NCI-H2081 (cell line): ENCODE measurements at regions not wholly inside any gene's neighbourhood (a gene's known extent, or its start where the extent isn't known, plus 50 kb on each side); places are given as distances from the start of the nearest gene placed in this dataset.
"Not testable (repeated sequence)": the region's sequence is repeated elsewhere in the genome, so short reads cannot be mapped to it uniquely, and the experiment has no call there.

Source experiments
- DNase-seq, 2 experiments: peaks; one replicate each; lab custom pipeline; 2025; lab: John Stamatoyannopoulos, UW

- not testable (repeated sequence) for DNase-seq
Observed at GRCh38 chr17:45585794-45586650, 95.5 kb upstream of the PLEKHM1 start.

DNA sequence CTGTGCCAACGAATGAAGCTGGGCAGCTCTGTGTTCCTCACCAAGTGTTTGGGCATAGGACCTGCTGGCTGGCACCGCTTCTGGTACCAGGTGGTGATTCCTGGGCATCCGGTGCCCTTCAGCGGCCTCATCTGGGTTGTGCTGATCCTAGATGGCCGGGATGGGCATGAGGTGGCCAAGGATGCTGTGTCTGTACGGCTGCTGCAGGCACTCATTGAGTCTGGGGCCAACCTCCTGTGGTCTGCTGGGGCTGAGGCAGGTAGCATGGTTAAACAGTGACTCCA lies 96.1 kb upstream of the PLEKHM1 start:
- not testable (repeated sequence) for DNase-seq

GRCh38 chr17:45592433-45592923 lies 102.0 kb upstream of the PLEKHM1 start:
- DNase-seq, result not testable (repeated sequence)

DNA sequence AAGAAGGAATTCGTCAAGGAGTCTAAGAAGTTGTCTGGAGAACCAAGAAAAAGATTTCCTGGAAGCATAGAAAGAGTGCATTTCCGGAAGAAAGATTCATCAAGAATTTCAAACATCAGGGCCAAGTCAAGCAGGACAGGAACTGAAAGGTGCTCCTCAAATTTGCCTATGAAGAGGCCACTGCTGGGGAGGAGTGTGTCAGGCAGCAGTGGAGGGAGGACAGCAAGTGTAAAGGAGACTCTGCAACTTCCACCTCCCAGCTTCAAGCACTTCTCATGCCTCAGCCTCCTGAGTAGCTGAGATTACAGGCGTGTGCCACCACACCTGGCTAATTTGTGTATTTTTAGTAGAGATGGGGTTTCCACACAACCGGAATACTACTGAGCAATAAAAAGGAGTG lies 105.8 kb upstream of the PLEKHM1 start:
- not testable (repeated sequence) for DNase-seq

DNA sequence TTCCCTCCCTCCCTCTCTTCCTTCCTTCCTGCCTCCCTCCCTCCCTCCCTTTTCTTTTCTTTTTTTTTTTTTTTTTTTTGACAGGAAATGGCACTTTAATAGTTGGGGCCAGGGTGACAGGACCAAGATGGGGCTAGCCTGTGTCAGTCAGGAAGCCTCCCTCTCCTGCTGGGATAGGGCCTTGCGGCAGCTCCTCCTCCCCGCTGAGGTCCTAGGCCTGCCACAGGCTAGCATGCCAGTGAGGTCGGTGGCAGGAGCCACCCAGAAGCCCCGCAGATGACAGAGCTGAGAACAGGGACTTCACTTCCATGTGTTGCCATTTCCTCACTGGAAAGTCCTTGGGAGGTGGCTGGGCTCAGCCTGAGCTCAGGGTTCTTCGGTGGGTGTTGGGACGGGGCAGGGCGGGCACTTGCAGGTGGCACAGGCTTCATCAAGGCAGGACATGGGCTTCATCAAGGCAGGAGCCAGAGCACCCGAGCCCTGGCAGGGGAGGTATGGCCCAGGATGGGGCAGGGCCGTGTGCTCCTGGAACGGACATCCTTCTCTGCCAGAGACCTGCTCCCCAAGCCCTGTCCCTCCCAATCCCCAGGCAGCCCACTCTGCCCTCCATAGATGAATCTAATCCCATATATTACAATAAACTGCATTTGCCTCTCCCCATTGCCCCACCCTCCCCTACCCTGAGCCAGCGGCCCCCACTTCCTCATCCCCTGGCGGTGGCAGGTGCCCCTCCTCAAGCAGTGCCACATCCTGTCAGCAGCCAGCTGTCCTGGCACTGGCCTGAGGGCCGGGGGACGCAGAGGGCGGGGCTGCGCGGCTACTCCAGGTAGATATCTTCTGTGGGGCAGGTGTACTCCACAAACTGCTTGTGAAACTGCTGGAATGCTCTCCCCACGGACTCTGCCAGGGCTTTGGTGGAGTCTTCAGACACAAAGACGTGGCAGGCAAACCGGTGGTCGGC lies 109.8 kb upstream of the PLEKHM1 start:
- DNase-seq, result not testable (repeated sequence)

GRCh38 chr17:45601013-45601412 lies 110.5 kb upstream of the PLEKHM1 start:
- not testable (repeated sequence) for DNase-seq

- not testable (repeated sequence) for DNase-seq
Observed at GRCh38 chr17:45601605-45602539, 111.4 kb upstream of the PLEKHM1 start.

- not testable (repeated sequence) for DNase-seq
Observed at GRCh38 chr17:45605751-45606150, 115.2 kb upstream of the PLEKHM1 start.

GRCh38 chr17:45619984-45620405 lies 129.5 kb upstream of the PLEKHM1 start:
- DNase-seq, result not testable (repeated sequence)

- DNase-seq, result not testable (repeated sequence)
Observed at GRCh38 chr17:45620468-45620867, 129.9 kb upstream of the PLEKHM1 start.

GRCh38 chr17:45621087-45621486 lies 130.6 kb upstream of the PLEKHM1 start:
- DNase-seq, result not testable (repeated sequence)

GRCh38 chr17:45622295-45622694 lies 131.8 kb upstream of the PLEKHM1 start:
- not testable (repeated sequence) for DNase-seq

- no peak for DNase-seq
Observed at GRCh38 chr17:45628019-45628418, 137.5 kb upstream of the PLEKHM1 start.

GRCh38 chr17:45631941-45632340 lies 141.4 kb upstream of the PLEKHM1 start:
- no peak for DNase-seq

- DNase-seq, result no peak
Observed at GRCh38 chr17:45639297-45639849, 144.7 kb upstream of the CRHR1 start.

GRCh38 chr17:45640141-45640850 lies 143.8 kb upstream of the CRHR1 start:
- DNase-seq, result no peak

DNA sequence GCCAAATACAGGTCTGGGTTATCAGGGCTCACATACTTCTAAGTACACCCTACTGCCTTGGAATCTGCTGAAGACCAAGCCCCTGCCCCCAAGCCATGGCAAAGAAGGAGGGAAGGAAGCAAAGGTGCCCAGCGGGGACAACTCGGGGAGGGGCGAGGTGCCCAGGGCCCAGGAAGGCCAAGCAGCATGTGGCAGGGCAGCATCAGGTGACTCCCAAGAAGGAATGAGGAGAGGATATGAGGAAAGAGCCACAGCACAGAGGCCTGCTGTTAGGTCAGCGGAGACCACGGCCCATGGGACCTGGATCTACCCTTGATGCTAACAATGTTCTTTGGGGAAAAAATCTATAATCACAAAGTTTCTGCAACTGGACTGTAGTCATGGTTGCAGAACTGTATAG lies 142.6 kb upstream of the CRHR1 start:
- DNase-seq, result no peak

DNA sequence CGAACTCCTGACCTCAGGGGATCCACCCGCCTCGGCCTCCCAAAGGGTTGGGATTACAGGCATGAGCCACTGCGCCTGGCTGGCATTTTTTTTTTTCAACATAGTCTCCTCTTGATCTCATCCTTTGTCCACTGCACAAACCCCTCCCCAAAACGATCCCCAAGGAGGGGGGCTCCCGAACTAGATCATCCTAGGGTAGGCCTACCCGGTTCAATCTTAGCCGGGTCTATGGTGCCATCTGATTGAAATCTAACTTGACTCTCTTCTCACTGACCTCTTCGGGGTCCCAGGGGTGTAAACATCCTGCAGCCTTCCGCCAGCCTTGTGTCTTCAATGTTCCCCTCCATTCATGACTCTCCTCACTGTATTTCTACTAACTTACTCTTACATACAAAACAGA lies 140.5 kb upstream of the CRHR1 start:
- no peak for DNase-seq

- not testable (repeated sequence) for DNase-seq
Observed at GRCh38 chr17:45644637-45645036, 139.5 kb upstream of the CRHR1 start.

DNA sequence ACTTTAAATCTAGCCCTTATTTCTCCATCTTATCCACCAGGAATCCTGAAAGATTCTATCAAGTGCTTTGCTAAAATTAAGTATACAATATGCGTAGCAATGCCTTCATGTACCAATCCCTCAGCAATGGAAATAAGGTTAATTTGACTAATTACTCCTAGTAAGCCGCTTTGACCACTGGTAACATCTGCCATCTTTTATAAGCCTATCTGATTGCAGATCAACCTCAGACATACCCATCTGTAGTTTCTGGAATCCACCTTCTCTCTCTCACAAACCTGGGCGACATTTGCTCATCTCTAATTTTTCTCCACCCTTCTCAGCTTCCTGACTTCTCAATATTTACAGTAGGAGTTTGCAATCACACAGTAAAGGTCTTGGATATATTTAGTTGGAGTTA lies 138.8 kb upstream of the CRHR1 start:
- DNase-seq, result no peak
